HUDEP-2 (cell line): ENCODE measurements at regions not wholly inside any gene's neighbourhood (a gene's known extent, or its start where the extent isn't known, plus 50 kb on each side); places are given as distances from the start of the nearest gene placed in this dataset.
"Not testable (repeated sequence)": the region's sequence is repeated elsewhere in the genome, so short reads cannot be mapped to it uniquely, and the experiment has no call there.

Experiments
- DNase-seq, 76 experiments: peaks; one replicate each; lab custom pipeline; 2025; ENCODE audit not compliant: unreplicated experiment in 76 of 76; lab: John Stamatoyannopoulos, UW

- no peak for DNase-seq
Observed at GRCh38 chr11:110850846-110851245, 138.6 kb upstream of the ARHGAP20 start.

GRCh38 chr11:110843053-110843452 lies 130.8 kb upstream of the ARHGAP20 start:
- not testable (repeated sequence) for DNase-seq

GRCh38 chr11:110838808-110839207 lies 126.6 kb upstream of the ARHGAP20 start:
- DNase-seq: no peak

GRCh38 chr11:110837603-110838002 lies 125.4 kb upstream of the ARHGAP20 start:
- no peak for DNase-seq

GRCh38 chr11:110835106-110835505 lies 122.9 kb upstream of the ARHGAP20 start:
- no peak for DNase-seq

GRCh38 chr11:110833033-110833484 lies 120.8 kb upstream of the ARHGAP20 start:
- DNase-seq: no peak

- no peak for DNase-seq
Observed at GRCh38 chr11:110832539-110832938, 120.3 kb upstream of the ARHGAP20 start.

GRCh38 chr11:110832080-110832479 lies 119.8 kb upstream of the ARHGAP20 start:
- DNase-seq: no peak

GRCh38 chr11:110830747-110831146 lies 118.5 kb upstream of the ARHGAP20 start:
- DNase-seq: no peak

- DNase-seq: no peak
Observed at GRCh38 chr11:110830344-110830743, 118.1 kb upstream of the ARHGAP20 start.

- no peak for DNase-seq
Observed at GRCh38 chr11:110829873-110830272, 117.6 kb upstream of the ARHGAP20 start.

- DNase-seq: no peak
Observed at GRCh38 chr11:110828086-110828485, 115.8 kb upstream of the ARHGAP20 start.

GRCh38 chr11:110827276-110827675 lies 115.0 kb upstream of the ARHGAP20 start:
- DNase-seq: no peak

GRCh38 chr11:110824912-110825620 lies 112.8 kb upstream of the ARHGAP20 start:
- DNase-seq: no peak

GRCh38 chr11:110818032-110818687 lies 105.9 kb upstream of the ARHGAP20 start:
- DNase-seq: no peak

GRCh38 chr11:110812086-110812733 lies 100.0 kb upstream of the ARHGAP20 start:
- no peak for DNase-seq

GRCh38 chr11:110809417-110810199 lies 97.4 kb upstream of the ARHGAP20 start:
- no peak for DNase-seq

GRCh38 chr11:110808248-110808647 lies 96.0 kb upstream of the ARHGAP20 start:
- no peak for DNase-seq

- DNase-seq: no peak
Observed at GRCh38 chr11:110807801-110808200, 95.6 kb upstream of the ARHGAP20 start.

GRCh38 chr11:110805756-110806155 lies 93.5 kb upstream of the ARHGAP20 start:
- no peak for DNase-seq

GRCh38 chr11:110802162-110802561 lies 89.9 kb upstream of the ARHGAP20 start:
- DNase-seq: no peak
